Bone marrow (tissue), 2 donors: ENCODE measurements at regions not wholly inside any gene's neighbourhood (a gene's known extent, or its start where the extent isn't known, plus 50 kb on each side); places are given as distances from the start of the nearest gene placed in this dataset.
"Not testable (repeated sequence)": the region's sequence is repeated elsewhere in the genome, so short reads cannot be mapped to it uniquely, and the experiment has no call there.

Experiments
- DNase-seq, 2 donors: peaks; one replicate each; lab custom pipeline; 2025; lab: John Stamatoyannopoulos, UW

GRCh38 chr11:38156495-38157146 lies 1558.6 kb upstream of the RAG2 start:
- DNase-seq, result peak in 1 of 2 donors; percentile 63

GRCh38 chr11:38155856-38156255 lies 1557.8 kb upstream of the RAG2 start:
- DNase-seq, result no peak

GRCh38 chr11:38153985-38154384 lies 1555.9 kb upstream of the RAG2 start:
- no peak for DNase-seq

GRCh38 chr11:38143852-38144251 lies 1545.8 kb upstream of the RAG2 start:
- no peak for DNase-seq

GRCh38 chr11:38138972-38139371 lies 1540.9 kb upstream of the RAG2 start:
- DNase-seq, result no peak

- DNase-seq, result no peak
Measured at GRCh38 chr11:38136887-38137286, 1538.9 kb upstream of the RAG2 start.

GRCh38 chr11:38131535-38131934 lies 1533.5 kb upstream of the RAG2 start:
- no peak for DNase-seq

GRCh38 chr11:38130976-38131375 lies 1532.9 kb upstream of the RAG2 start:
- no peak for DNase-seq

GRCh38 chr11:38130514-38130913 lies 1532.5 kb upstream of the RAG2 start:
- DNase-seq, result no peak

GRCh38 chr11:38123673-38124072 lies 1525.6 kb upstream of the RAG2 start:
- no peak for DNase-seq

- not testable (repeated sequence) for DNase-seq
Measured at GRCh38 chr11:38116616-38117015, 1518.6 kb upstream of the RAG2 start.

GRCh38 chr11:38115381-38115780 lies 1517.3 kb upstream of the RAG2 start:
- not testable (repeated sequence) for DNase-seq

GRCh38 chr11:38100836-38101462 lies 1502.9 kb upstream of the RAG2 start:
- DNase-seq, result no peak

- DNase-seq, result no peak
Measured at GRCh38 chr11:38095268-38095667, 1497.2 kb upstream of the RAG2 start.

- DNase-seq, result no peak
Measured at GRCh38 chr11:38089726-38090125, 1491.7 kb upstream of the RAG2 start.

GRCh38 chr11:38060920-38061319 lies 1462.9 kb upstream of the RAG2 start:
- no peak for DNase-seq

- DNase-seq, result no peak
Measured at GRCh38 chr11:38060136-38060535, 1462.1 kb upstream of the RAG2 start.

GRCh38 chr11:38046571-38047135 lies 1448.6 kb upstream of the RAG2 start:
- DNase-seq, result no peak

- no peak for DNase-seq
Measured at GRCh38 chr11:38043060-38043459, 1445.0 kb upstream of the RAG2 start.

GRCh38 chr11:38038777-38039176 lies 1440.7 kb upstream of the RAG2 start:
- no peak for DNase-seq

- no peak for DNase-seq
Measured at GRCh38 chr11:38019072-38019775, 1421.2 kb upstream of the RAG2 start.

- no peak for DNase-seq
Measured at GRCh38 chr11:38014405-38014804, 1416.4 kb upstream of the RAG2 start.

- no peak for DNase-seq
Measured at GRCh38 chr11:38013157-38013556, 1415.1 kb upstream of the RAG2 start.
